ENCODE measurements at regions not wholly inside any gene's neighbourhood (a gene's known extent, or its start where the extent isn't known, plus 50 kb on each side); places are given as distances from the start of the nearest gene placed in this dataset.

- Histone ChIP-seq H3K79me1 (ENCODE audit: insufficient read depth, low read depth, low read length, poor library complexity, severe bottlenecking) (no peaks in the 10 kb centered on the region), H2AFZ (ENCODE audit: low read length) (no peak overlapping the region), H3K23me2 (ENCODE audit: insufficient read length, low read depth, low read length, poor library complexity, severe bottlenecking) (no peaks in the 10 kb centered on the region), H3K56ac (ENCODE audit: insufficient read length, low read depth, low read length) (no peak overlapping the region), H3K14ac (ENCODE audit: insufficient read depth, low read length) (no peak overlapping the region), H2BK15ac (ENCODE audit: low read depth, low read length) (no peak overlapping the region), H3K79me2 (ENCODE audit: insufficient read depth, low read length) (no peaks in the 10 kb centered on the region), H2BK20ac (ENCODE audit: low read depth, low read length, poor library complexity, severe bottlenecking) (no peak overlapping the region), H2BK120ac (ENCODE audit: low read depth, low read length, poor library complexity, severe bottlenecking) (no peak overlapping the region), H3K18ac (ENCODE audit: insufficient read length, low read depth, low read length) (no peak overlapping the region), H3K9me3 (ENCODE audit: control insufficient read depth, low read depth, low read length) (no peaks in the 10 kb centered on the region), H3K27me3 (ENCODE audit: insufficient read depth, low read length) (no peaks in the 10 kb centered on the region), H3K4me1 (ENCODE audit: insufficient read depth, low read length) (no peaks in the 10 kb centered on the region), H4K5ac (ENCODE audit: insufficient read length, low read depth, low read length) (no peak overlapping the region), H2AK5ac (ENCODE audit: insufficient read length, low read length) (no peak overlapping the region), H3K27ac (ENCODE audit: insufficient read length, low read depth, low read length) (no peak overlapping the region), H3K23ac (ENCODE audit: insufficient read length, low read depth, low read length) (no peak overlapping the region), H4K8ac (replicated peaks; ENCODE audit: insufficient read length, low read depth, low read length) (no peak overlapping the region), H2BK12ac (ENCODE audit: insufficient read length, low read depth, low read length) (no peak overlapping the region), H2BK5ac (ENCODE audit: insufficient read length, low read length) (no peak overlapping the region), H3K4ac (ENCODE audit: low read depth, low read length) (no peak overlapping the region), H3K4me2 (ENCODE audit: insufficient read depth, insufficient read length, low read length) (no peak overlapping the region), H3T11ph (ENCODE audit: low read length) (no peak overlapping the region), H3K9ac (ENCODE audit: extremely low read depth, insufficient read length, low read length) (no peak overlapping the region), H4K91ac (ENCODE audit: insufficient read length, low read depth, low read length) (no peak overlapping the region), H4K20me1 (ENCODE audit: control insufficient read depth, insufficient read depth, insufficient read length) (no peaks in the 10 kb centered on the region)
- no peak for TF ChIP-seq CTCF (conservative IDR thresholded peaks at IDR 0.05)
- H3K4me1 Mint-ChIP-seq = peaks cover 6 to 8% of the 10 kb centered on the region in 2 experiments
- no CpG with 5 or more reads among the region's 2 CpGs for WGBS (ENCODE audit: extremely low coverage, insufficient read length, low lambda C conversion rate)
- no peak overlapping the region for H3K27ac Mint-ChIP-seq
- no peaks in the 10 kb centered on the region for H3K9me3 Mint-ChIP-seq
- no peak overlapping the region for H3K4me3 Mint-ChIP-seq
- H3K27me3 Mint-ChIP-seq (ENCODE audit: low read depth) = no peaks in the 10 kb centered on the region; the same call in 1 of the 2 replicates
- H3K36me3 Mint-ChIP-seq (ENCODE audit: insufficient read depth in 1 of 3, low read depth in 3 of 3) = no peaks in the 10 kb centered on the region
- no peak for DNase-seq
Observed at GRCh38 chrX:7285765-7286164, 137.8 kb upstream of the PUDP start.

Data from H9 (cell line).